ENCODE measurements at regions not wholly inside any gene's neighbourhood (a gene's known extent, or its start where the extent isn't known, plus 50 kb on each side); places are given as distances from the start of the nearest gene placed in this dataset.
"Not testable (repeated sequence)": the region's sequence is repeated elsewhere in the genome, so short reads cannot be mapped to it uniquely, and the experiment has no call there.

DNA sequence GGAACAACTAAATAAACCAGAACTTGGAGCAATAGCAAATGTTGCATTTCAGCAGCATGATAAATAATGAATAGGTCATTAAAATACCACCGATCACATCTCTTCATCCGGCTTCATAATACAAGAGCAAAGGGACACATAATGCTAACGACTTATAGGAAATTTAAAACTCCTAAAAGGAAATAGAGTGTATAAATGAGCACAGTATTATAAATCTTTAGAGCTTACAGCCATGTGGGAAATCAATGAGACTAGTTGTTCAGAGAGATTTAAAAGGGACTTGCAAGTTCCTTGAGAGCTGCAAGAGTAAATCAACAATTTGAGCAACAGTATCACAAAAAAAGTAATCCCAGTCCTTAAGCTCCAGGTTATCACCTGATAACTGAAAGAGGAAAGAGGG, 677.0 kb downstream of the PLOD2 start:
- H3K9ac ChIP-seq (ENCODE audit: low read length): no peak overlapping the region
- H3K4me3 ChIP-seq (ENCODE audit: low read length): no peak overlapping the region
- H3K9me3 ChIP-seq (ENCODE audit: control insufficient read depth, low read length): no peaks in the 10 kb centered on the region
- no peak for DNase-seq (ENCODE audit: low read depth)
- no peaks in the 10 kb centered on the region for H3K4me1 ChIP-seq (ENCODE audit: control insufficient read depth, insufficient read depth, low read length)
- no peaks in the 10 kb centered on the region for H3K27me3 ChIP-seq (replicated peaks; ENCODE audit: control insufficient read depth, insufficient read depth, low read length)
- H3K36me3 ChIP-seq (ENCODE audit: control insufficient read depth, insufficient read depth, low read length, severe bottlenecking): no peaks in the 10 kb centered on the region

DNA sequence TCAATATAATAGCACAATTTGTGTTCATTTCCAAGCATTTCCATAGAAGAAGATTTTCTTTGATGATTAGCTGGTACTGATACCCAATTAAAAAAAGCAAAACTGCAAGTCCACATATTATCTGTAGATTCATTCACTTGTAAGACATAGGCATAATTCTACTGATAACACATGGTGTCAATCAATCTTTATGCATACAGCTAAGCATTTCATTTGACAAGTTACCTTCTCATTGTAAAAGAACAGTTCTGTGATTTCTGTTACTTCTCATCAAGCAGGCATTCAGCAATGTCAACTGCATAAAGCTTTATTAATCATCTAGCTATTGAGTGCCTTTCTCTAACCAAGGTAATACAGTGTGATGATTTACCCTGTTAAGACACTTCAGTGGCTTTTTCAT, 672.0 kb downstream of the PLOD2 start:
- H3K4me3 ChIP-seq (ENCODE audit: low read length): no peak overlapping the region
- no peak overlapping the region for H3K9ac ChIP-seq (ENCODE audit: low read length)
- no peak for DNase-seq (ENCODE audit: low read depth)

GRCh38 chr3:145490088-145491048, 670.6 kb downstream of the PLOD2 start:
- Histone ChIP-seq H3K4me1 (ENCODE audit: control insufficient read depth, insufficient read depth, low read length) (no peaks in the 10 kb centered on the region), H3K9me3 (ENCODE audit: control insufficient read depth, low read length) (no peaks in the 10 kb centered on the region), H3K36me3 (ENCODE audit: control insufficient read depth, insufficient read depth, low read length, severe bottlenecking) (no peaks in the 10 kb centered on the region), H3K9ac (ENCODE audit: low read length) (no peak overlapping the region), H3K27me3 (replicated peaks; ENCODE audit: control insufficient read depth, insufficient read depth, low read length) (peaks cover 3% of the 10 kb centered on the region), H3K4me3 (ENCODE audit: low read length) (no peak overlapping the region)
- DNase-seq (ENCODE audit: low read depth): no peak

More for the DNA sequence above, 672.0 kb downstream of the PLOD2 start:
- Histone ChIP-seq H3K27me3 (replicated peaks; ENCODE audit: control insufficient read depth, insufficient read depth, low read length) (peaks cover 3% of the 10 kb centered on the region), H3K4me1 (ENCODE audit: control insufficient read depth, insufficient read depth, low read length) (no peaks in the 10 kb centered on the region), H3K9me3 (ENCODE audit: control insufficient read depth, low read length) (no peaks in the 10 kb centered on the region), H3K36me3 (ENCODE audit: control insufficient read depth, insufficient read depth, low read length, severe bottlenecking) (no peaks in the 10 kb centered on the region)

DNA sequence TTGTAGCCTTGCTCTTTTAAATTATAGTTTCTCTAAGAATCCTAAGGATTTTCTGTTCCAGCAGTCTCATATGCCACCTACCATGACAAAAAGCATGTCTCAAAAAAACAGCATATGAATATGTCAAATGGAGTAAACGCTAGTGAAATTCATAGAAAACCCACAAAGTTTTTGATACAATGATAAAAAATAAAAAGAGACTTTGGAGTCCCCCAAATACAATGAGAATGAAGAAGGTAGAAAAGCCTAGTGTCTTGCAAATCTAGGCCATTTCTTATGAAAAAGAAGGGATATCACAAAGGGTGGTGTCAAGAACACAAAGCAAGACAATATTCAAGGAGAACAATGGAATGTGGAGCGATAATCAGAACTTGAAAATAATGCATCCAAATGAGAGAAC, 668.5 kb downstream of the PLOD2 start:
- Histone ChIP-seq H3K4me3 (ENCODE audit: low read length) (no peak overlapping the region), H3K27me3 (replicated peaks; ENCODE audit: control insufficient read depth, insufficient read depth, low read length) (peaks cover 3% of the 10 kb centered on the region), H3K9me3 (ENCODE audit: control insufficient read depth, low read length) (no peaks in the 10 kb centered on the region), H3K36me3 (ENCODE audit: control insufficient read depth, insufficient read depth, low read length, severe bottlenecking) (no peaks in the 10 kb centered on the region), H3K9ac (ENCODE audit: low read length) (no peak overlapping the region), H3K4me1 (ENCODE audit: control insufficient read depth, insufficient read depth, low read length) (no peaks in the 10 kb centered on the region)
- no peak for DNase-seq (ENCODE audit: low read depth)

DNA sequence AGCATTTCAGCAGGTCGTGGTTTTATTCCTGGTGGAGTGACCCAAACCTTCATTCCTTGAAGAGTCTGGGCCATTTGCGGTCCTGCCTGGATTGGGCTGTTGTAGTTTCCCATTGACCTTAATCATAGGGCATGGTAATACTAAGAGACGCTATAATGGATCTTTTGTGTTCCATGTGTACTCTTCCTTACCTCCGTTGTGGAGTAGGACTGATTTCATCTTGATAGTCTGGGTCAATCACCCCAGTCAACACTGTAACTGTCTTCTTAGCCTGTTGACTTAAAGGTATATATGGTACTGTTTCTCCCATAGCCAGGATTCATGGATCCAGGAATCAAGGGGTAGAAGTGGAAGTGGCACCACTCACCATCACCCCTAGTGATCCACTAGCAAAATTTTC, 643.6 kb downstream of the PLOD2 start:
- not testable (repeated sequence) for H3K4me3 ChIP-seq (ENCODE audit: low read length); H3K36me3 ChIP-seq (ENCODE audit: control insufficient read depth, insufficient read depth, low read length, severe bottlenecking); H3K9ac ChIP-seq (ENCODE audit: low read length); H3K27me3 ChIP-seq (replicated peaks; ENCODE audit: control insufficient read depth, insufficient read depth, low read length); H3K4me1 ChIP-seq (ENCODE audit: control insufficient read depth, insufficient read depth, low read length); H3K9me3 ChIP-seq (ENCODE audit: control insufficient read depth, low read length); DNase-seq (ENCODE audit: low read depth)

GRCh38 chr3:145518639-145519038, 642.3 kb downstream of the PLOD2 start:
- Histone ChIP-seq H3K4me3 (ENCODE audit: low read length) (no peak overlapping the region), H3K9ac (ENCODE audit: low read length) (no peak overlapping the region), H3K27me3 (replicated peaks; ENCODE audit: control insufficient read depth, insufficient read depth, low read length) (no peaks in the 10 kb centered on the region), H3K36me3 (ENCODE audit: control insufficient read depth, insufficient read depth, low read length, severe bottlenecking) (no peaks in the 10 kb centered on the region), H3K4me1 (ENCODE audit: control insufficient read depth, insufficient read depth, low read length) (no peaks in the 10 kb centered on the region), H3K9me3 (ENCODE audit: control insufficient read depth, low read length) (no peaks in the 10 kb centered on the region)
- DNase-seq (ENCODE audit: low read depth): no peak

GRCh38 chr3:145519398-145520047, 641.5 kb downstream of the PLOD2 start:
- Histone ChIP-seq H3K9ac (ENCODE audit: low read length) (no peak overlapping the region), H3K4me1 (ENCODE audit: control insufficient read depth, insufficient read depth, low read length) (no peaks in the 10 kb centered on the region), H3K4me3 (ENCODE audit: low read length) (no peak overlapping the region), H3K36me3 (ENCODE audit: control insufficient read depth, insufficient read depth, low read length, severe bottlenecking) (no peaks in the 10 kb centered on the region), H3K27me3 (replicated peaks; ENCODE audit: control insufficient read depth, insufficient read depth, low read length) (no peaks in the 10 kb centered on the region), H3K9me3 (ENCODE audit: control insufficient read depth, low read length) (no peaks in the 10 kb centered on the region)
- no peak for DNase-seq (ENCODE audit: low read depth)

DNA sequence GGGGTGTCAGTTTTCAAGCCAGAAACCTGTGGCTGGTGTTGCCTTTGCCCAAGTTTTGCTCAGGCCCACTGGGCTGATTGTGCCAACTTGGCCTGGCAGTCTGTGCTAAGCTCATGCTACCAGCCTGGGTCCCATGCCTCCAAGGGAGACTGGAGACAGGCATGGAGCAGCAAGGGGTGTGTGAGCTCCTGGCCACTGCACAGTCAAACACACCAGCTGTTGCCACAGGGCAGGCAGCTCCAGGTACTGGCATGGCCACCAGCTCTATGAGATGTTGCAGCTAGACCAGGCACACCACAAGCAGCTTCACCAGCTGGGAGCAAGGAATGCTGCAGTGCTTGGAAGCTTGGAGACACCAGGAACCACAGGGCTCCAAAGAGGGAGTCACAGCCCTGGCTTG, 638.8 kb downstream of the PLOD2 start:
- no peaks in the 10 kb centered on the region for H3K9me3 ChIP-seq (ENCODE audit: control insufficient read depth, low read length)
- H3K4me1 ChIP-seq (ENCODE audit: control insufficient read depth, insufficient read depth, low read length): no peaks in the 10 kb centered on the region
- H3K9ac ChIP-seq (ENCODE audit: low read length): no peak overlapping the region
- DNase-seq (ENCODE audit: low read depth): no peak
- no peaks in the 10 kb centered on the region for H3K36me3 ChIP-seq (ENCODE audit: control insufficient read depth, insufficient read depth, low read length, severe bottlenecking)
- no peak overlapping the region for H3K4me3 ChIP-seq (ENCODE audit: low read length)
- no peaks in the 10 kb centered on the region for H3K27me3 ChIP-seq (replicated peaks; ENCODE audit: control insufficient read depth, insufficient read depth, low read length)

GRCh38 chr3:145522893-145523651, 637.9 kb downstream of the PLOD2 start:
- Histone ChIP-seq H3K9ac (ENCODE audit: low read length) (no peak overlapping the region), H3K9me3 (ENCODE audit: control insufficient read depth, low read length) (no peaks in the 10 kb centered on the region), H3K36me3 (ENCODE audit: control insufficient read depth, insufficient read depth, low read length, severe bottlenecking) (no peaks in the 10 kb centered on the region), H3K4me1 (ENCODE audit: control insufficient read depth, insufficient read depth, low read length) (no peaks in the 10 kb centered on the region), H3K4me3 (ENCODE audit: low read length) (no peak overlapping the region), H3K27me3 (replicated peaks; ENCODE audit: control insufficient read depth, insufficient read depth, low read length) (no peaks in the 10 kb centered on the region)
- no peak for DNase-seq (ENCODE audit: low read depth)

GRCh38 chr3:145531548-145531947, 629.4 kb downstream of the PLOD2 start:
- Histone ChIP-seq H3K27me3 (replicated peaks; ENCODE audit: control insufficient read depth, insufficient read depth, low read length) (no peaks in the 10 kb centered on the region), H3K9ac (ENCODE audit: low read length) (no peak overlapping the region), H3K4me3 (ENCODE audit: low read length) (no peak overlapping the region), H3K9me3 (ENCODE audit: control insufficient read depth, low read length) (no peaks in the 10 kb centered on the region), H3K4me1 (ENCODE audit: control insufficient read depth, insufficient read depth, low read length) (no peaks in the 10 kb centered on the region), H3K36me3 (ENCODE audit: control insufficient read depth, insufficient read depth, low read length, severe bottlenecking) (no peaks in the 10 kb centered on the region)
- DNase-seq (ENCODE audit: low read depth): no peak

GRCh38 chr3:145533696-145534095, 627.3 kb downstream of the PLOD2 start:
- no peak overlapping the region for H3K4me3 ChIP-seq (ENCODE audit: low read length)
- H3K9ac ChIP-seq (ENCODE audit: low read length): no peak overlapping the region
- no peaks in the 10 kb centered on the region for H3K4me1 ChIP-seq (ENCODE audit: control insufficient read depth, insufficient read depth, low read length)
- H3K27me3 ChIP-seq (replicated peaks; ENCODE audit: control insufficient read depth, insufficient read depth, low read length): no peaks in the 10 kb centered on the region
- no peak for DNase-seq (ENCODE audit: low read depth)
- no peaks in the 10 kb centered on the region for H3K36me3 ChIP-seq (ENCODE audit: control insufficient read depth, insufficient read depth, low read length, severe bottlenecking)
- no peaks in the 10 kb centered on the region for H3K9me3 ChIP-seq (ENCODE audit: control insufficient read depth, low read length)
